ENCODE measurements at regions not wholly inside any gene's neighbourhood (a gene's known extent, or its start where the extent isn't known, plus 50 kb on each side); places are given as distances from the start of the nearest gene placed in this dataset.

- no peak overlapping the region for H3K4me3 ChIP-seq (ENCODE audit: low read depth, low read length)
- peaks cover 14% of the 10 kb centered on the region for H3K9me3 ChIP-seq (ENCODE audit: control insufficient read depth, insufficient read depth, low read length)
- no peak overlapping the region for H3K9ac ChIP-seq (ENCODE audit: low read depth, low read length)
- H3K4me1 ChIP-seq (ENCODE audit: control insufficient read depth, insufficient read depth, low read length), result peaks cover 12% of the 10 kb centered on the region
- H3K27ac ChIP-seq (ENCODE audit: low read depth, low read length), result peak overlapping the region; percentile 94
- H3K36me3 ChIP-seq (ENCODE audit: control insufficient read depth, insufficient read depth, low read length), result no peaks in the 10 kb centered on the region
- no peaks in the 10 kb centered on the region for H3K27me3 ChIP-seq (ENCODE audit: control insufficient read depth, insufficient read depth, low read length)
These were observed 324.2 kb upstream of the TGFBR2 start for GRCh38 chr3:30282154-30282696.

GRCh38 chr3:30285188-30286006 lies 321.0 kb upstream of the TGFBR2 start:
- H3K9me3 ChIP-seq (ENCODE audit: control insufficient read depth, insufficient read depth, low read length), result no peaks in the 10 kb centered on the region; the same call in 1 of the 2 replicates
- no peaks in the 10 kb centered on the region for H3K36me3 ChIP-seq (ENCODE audit: control insufficient read depth, insufficient read depth, low read length)
- peaks cover 14% of the 10 kb centered on the region for H3K4me1 ChIP-seq (ENCODE audit: control insufficient read depth, insufficient read depth, low read length)
- H3K27ac ChIP-seq (ENCODE audit: low read depth, low read length), result no peak overlapping the region
- no peak overlapping the region for H3K9ac ChIP-seq (ENCODE audit: low read depth, low read length)
- no peaks in the 10 kb centered on the region for H3K27me3 ChIP-seq (ENCODE audit: control insufficient read depth, insufficient read depth, low read length)
- H3K4me3 ChIP-seq (ENCODE audit: low read depth, low read length), result no peak overlapping the region

- Histone ChIP-seq H3K4me1 (ENCODE audit: control insufficient read depth, insufficient read depth, low read length) (peaks cover 14% of the 10 kb centered on the region), H3K36me3 (ENCODE audit: control insufficient read depth, insufficient read depth, low read length) (no peaks in the 10 kb centered on the region), H3K4me3 (ENCODE audit: low read depth, low read length) (no peak overlapping the region), H3K27me3 (ENCODE audit: control insufficient read depth, insufficient read depth, low read length) (no peaks in the 10 kb centered on the region), H3K9me3 (ENCODE audit: control insufficient read depth, insufficient read depth, low read length) (no peaks in the 10 kb centered on the region), H3K27ac (ENCODE audit: low read depth, low read length) (no peak overlapping the region), H3K9ac (ENCODE audit: low read depth, low read length) (no peak overlapping the region)
These were observed 320.3 kb upstream of the TGFBR2 start for GRCh38 chr3:30286007-30286669.

GRCh38 chr3:30286811-30287210 lies 319.6 kb upstream of the TGFBR2 start:
- Histone ChIP-seq H3K27me3 (ENCODE audit: control insufficient read depth, insufficient read depth, low read length) (no peaks in the 10 kb centered on the region), H3K27ac (ENCODE audit: low read depth, low read length) (no peak overlapping the region), H3K4me1 (ENCODE audit: control insufficient read depth, insufficient read depth, low read length) (peaks cover 14% of the 10 kb centered on the region), H3K9ac (ENCODE audit: low read depth, low read length) (no peak overlapping the region), H3K4me3 (ENCODE audit: low read depth, low read length) (no peak overlapping the region), H3K36me3 (ENCODE audit: control insufficient read depth, insufficient read depth, low read length) (no peaks in the 10 kb centered on the region), H3K9me3 (ENCODE audit: control insufficient read depth, insufficient read depth, low read length) (no peaks in the 10 kb centered on the region)

GRCh38 chr3:30288830-30289229 lies 317.6 kb upstream of the TGFBR2 start:
- H3K36me3 ChIP-seq (ENCODE audit: control insufficient read depth, insufficient read depth, low read length), result no peaks in the 10 kb centered on the region
- peaks cover 3% of the 10 kb centered on the region; the same call in 1 of the 2 replicates for H3K4me1 ChIP-seq (ENCODE audit: control insufficient read depth, insufficient read depth, low read length)
- no peak overlapping the region for H3K27ac ChIP-seq (ENCODE audit: low read depth, low read length)
- H3K9me3 ChIP-seq (ENCODE audit: control insufficient read depth, insufficient read depth, low read length), result no peaks in the 10 kb centered on the region
- H3K27me3 ChIP-seq (ENCODE audit: control insufficient read depth, insufficient read depth, low read length), result no peaks in the 10 kb centered on the region
- H3K4me3 ChIP-seq (ENCODE audit: low read depth, low read length), result no peak overlapping the region
- no peak overlapping the region for H3K9ac ChIP-seq (ENCODE audit: low read depth, low read length)

- Histone ChIP-seq H3K4me1 (ENCODE audit: control insufficient read depth, insufficient read depth, low read length) (peaks cover 3% of the 10 kb centered on the region; the same call in 1 of the 2 replicates), H3K27ac (ENCODE audit: low read depth, low read length) (no peak overlapping the region), H3K4me3 (ENCODE audit: low read depth, low read length) (no peak overlapping the region), H3K27me3 (ENCODE audit: control insufficient read depth, insufficient read depth, low read length) (no peaks in the 10 kb centered on the region), H3K9ac (ENCODE audit: low read depth, low read length) (no peak overlapping the region), H3K36me3 (ENCODE audit: control insufficient read depth, insufficient read depth, low read length) (no peaks in the 10 kb centered on the region), H3K9me3 (ENCODE audit: control insufficient read depth, insufficient read depth, low read length) (no peaks in the 10 kb centered on the region)
These were observed 317.1 kb upstream of the TGFBR2 start for GRCh38 chr3:30289324-30289723.

- H3K4me1 ChIP-seq (ENCODE audit: control insufficient read depth, insufficient read depth, low read length), result peaks cover 3% of the 10 kb centered on the region; the same call in 1 of the 2 replicates
- H3K27me3 ChIP-seq (ENCODE audit: control insufficient read depth, insufficient read depth, low read length), result no peaks in the 10 kb centered on the region
- no peaks in the 10 kb centered on the region for H3K36me3 ChIP-seq (ENCODE audit: control insufficient read depth, insufficient read depth, low read length)
These were observed 316.6 kb upstream of the TGFBR2 start for GRCh38 chr3:30289766-30290165.

GRCh38 chr3:30290479-30290878 lies 315.9 kb upstream of the TGFBR2 start:
- Histone ChIP-seq H3K9ac (ENCODE audit: low read depth, low read length) (no peak overlapping the region), H3K36me3 (ENCODE audit: control insufficient read depth, insufficient read depth, low read length) (no peaks in the 10 kb centered on the region), H3K4me1 (ENCODE audit: control insufficient read depth, insufficient read depth, low read length) (peaks cover 3% of the 10 kb centered on the region; the same call in 1 of the 2 replicates), H3K27me3 (ENCODE audit: control insufficient read depth, insufficient read depth, low read length) (no peaks in the 10 kb centered on the region), H3K9me3 (ENCODE audit: control insufficient read depth, insufficient read depth, low read length) (no peaks in the 10 kb centered on the region), H3K27ac (ENCODE audit: low read depth, low read length) (no peak overlapping the region), H3K4me3 (ENCODE audit: low read depth, low read length) (no peak overlapping the region)

More at GRCh38 chr3:30289766-30290165, 316.6 kb upstream of the TGFBR2 start:
- Histone ChIP-seq H3K9me3 (ENCODE audit: control insufficient read depth, insufficient read depth, low read length) (no peaks in the 10 kb centered on the region), H3K27ac (ENCODE audit: low read depth, low read length) (no peak overlapping the region), H3K9ac (ENCODE audit: low read depth, low read length) (no peak overlapping the region), H3K4me3 (ENCODE audit: low read depth, low read length) (no peak overlapping the region)

- Histone ChIP-seq H3K9me3 (ENCODE audit: control insufficient read depth, insufficient read depth, low read length) (no peaks in the 10 kb centered on the region), H3K4me1 (ENCODE audit: control insufficient read depth, insufficient read depth, low read length) (peaks cover 5% of the 10 kb centered on the region; the same call in 1 of the 2 replicates), H3K4me3 (ENCODE audit: low read depth, low read length) (no peak overlapping the region), H3K36me3 (ENCODE audit: control insufficient read depth, insufficient read depth, low read length) (no peaks in the 10 kb centered on the region), H3K27ac (ENCODE audit: low read depth, low read length) (no peak overlapping the region), H3K9ac (ENCODE audit: low read depth, low read length) (no peak overlapping the region), H3K27me3 (ENCODE audit: control insufficient read depth, insufficient read depth, low read length) (no peaks in the 10 kb centered on the region)
These were observed 314.1 kb upstream of the TGFBR2 start for GRCh38 chr3:30292192-30292893.

- H3K4me1 ChIP-seq (ENCODE audit: control insufficient read depth, insufficient read depth, low read length), result peaks cover 3% of the 10 kb centered on the region; the same call in 1 of the 2 replicates
- no peaks in the 10 kb centered on the region for H3K9me3 ChIP-seq (ENCODE audit: control insufficient read depth, insufficient read depth, low read length)
- H3K27ac ChIP-seq (ENCODE audit: low read depth, low read length), result no peak overlapping the region
- no peaks in the 10 kb centered on the region for H3K36me3 ChIP-seq (ENCODE audit: control insufficient read depth, insufficient read depth, low read length)
- no peak overlapping the region for H3K9ac ChIP-seq (ENCODE audit: low read depth, low read length)
- H3K27me3 ChIP-seq (ENCODE audit: control insufficient read depth, insufficient read depth, low read length), result no peaks in the 10 kb centered on the region
- H3K4me3 ChIP-seq (ENCODE audit: low read depth, low read length), result no peak overlapping the region
These were observed 312.7 kb upstream of the TGFBR2 start for GRCh38 chr3:30293621-30294240.
